ENCODE measurements at regions not wholly inside any gene's neighbourhood (a gene's known extent, or its start where the extent isn't known, plus 50 kb on each side); places are given as distances from the start of the nearest gene placed in this dataset.
"Not testable (repeated sequence)": the region's sequence is repeated elsewhere in the genome, so short reads cannot be mapped to it uniquely, and the experiment has no call there.

DNA sequence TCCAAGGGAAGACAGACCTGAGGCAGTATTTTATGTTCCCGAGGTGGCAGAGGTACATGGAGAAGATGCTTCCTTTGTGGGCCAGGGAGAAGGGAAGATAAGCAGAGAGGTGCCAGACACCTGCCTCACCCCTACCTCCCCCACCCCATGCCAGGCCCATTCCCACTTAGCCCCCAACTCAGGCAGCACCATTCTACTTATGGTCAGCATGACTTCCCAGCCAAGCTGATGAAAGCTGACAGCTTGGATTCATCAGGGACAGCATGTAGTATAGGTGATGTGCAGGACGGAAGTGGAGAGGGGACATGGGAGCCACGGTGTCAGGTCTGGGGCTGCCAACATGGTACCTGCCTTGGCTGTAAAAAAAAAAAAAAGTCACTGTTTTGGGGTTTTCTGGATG lies 57.5 kb upstream of the CSPG4 start:
- Histone ChIP-seq H3K9me3 (no peaks in the 10 kb centered on the region), H3K27me3 (no peaks in the 10 kb centered on the region), H3K27ac (no peak overlapping the region), H3K36me3 (no peaks in the 10 kb centered on the region), H3K4me3 (no peak overlapping the region), H3K4me1 (no peaks in the 10 kb centered on the region)
- 61 to 62% (median 62%) methylated on average over 3 of the region's 3 CpGs for WGBS, 4 donors
- no peak for TF ChIP-seq POLR2A (IDR thresholded peaks at IDR 0.05)
- TF ChIP-seq, protein P1, sequence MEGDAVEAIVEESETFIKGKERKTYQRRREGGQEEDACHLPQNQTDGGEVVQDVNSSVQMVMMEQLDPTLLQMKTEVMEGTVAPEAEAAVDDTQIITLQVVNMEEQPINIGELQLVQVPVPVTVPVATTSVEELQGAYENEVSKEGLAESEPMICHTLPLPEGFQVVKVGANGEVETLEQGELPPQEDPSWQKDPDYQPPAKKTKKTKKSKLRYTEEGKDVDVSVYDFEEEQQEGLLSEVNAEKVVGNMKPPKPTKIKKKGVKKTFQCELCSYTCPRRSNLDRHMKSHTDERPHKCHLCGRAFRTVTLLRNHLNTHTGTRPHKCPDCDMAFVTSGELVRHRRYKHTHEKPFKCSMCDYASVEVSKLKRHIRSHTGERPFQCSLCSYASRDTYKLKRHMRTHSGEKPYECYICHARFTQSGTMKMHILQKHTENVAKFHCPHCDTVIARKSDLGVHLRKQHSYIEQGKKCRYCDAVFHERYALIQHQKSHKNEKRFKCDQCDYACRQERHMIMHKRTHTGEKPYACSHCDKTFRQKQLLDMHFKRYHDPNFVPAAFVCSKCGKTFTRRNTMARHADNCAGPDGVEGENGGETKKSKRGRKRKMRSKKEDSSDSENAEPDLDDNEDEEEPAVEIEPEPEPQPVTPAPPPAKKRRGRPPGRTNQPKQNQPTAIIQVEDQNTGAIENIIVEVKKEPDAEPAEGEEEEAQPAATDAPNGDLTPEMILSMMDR (IDR thresholded peaks at IDR 0.05): no peak
- DNase-seq (no peak), ATAC-seq (no peak)
- intact Hi-C loops (cut with DNase I): no loop called here

DNA sequence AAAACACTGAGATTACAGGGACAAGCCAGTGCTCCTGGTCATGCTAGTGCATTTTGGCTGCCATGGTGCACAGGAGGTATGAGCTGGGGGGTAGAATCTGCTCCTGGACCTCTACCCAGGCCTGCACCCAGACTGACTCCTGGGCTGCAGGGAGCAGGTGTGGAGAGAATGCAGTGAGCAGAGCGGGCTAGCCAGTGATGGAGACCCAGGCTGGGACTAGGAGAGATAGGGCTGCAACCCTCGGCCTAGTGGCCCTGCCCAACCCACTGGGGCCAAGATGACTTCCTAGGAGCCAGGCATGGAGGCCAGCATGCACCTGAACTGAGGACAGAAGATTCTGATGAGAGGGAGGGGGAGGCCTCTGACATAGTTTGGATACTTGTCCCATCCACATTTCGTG lies 55.9 kb upstream of the CSPG4 start:
- intact Hi-C loops (cut with DNase I); H3K9me3 ChIP-seq; DNase-seq; H3K4me3 ChIP-seq; H3K27me3 ChIP-seq; H3K27ac ChIP-seq; ATAC-seq; H3K36me3 ChIP-seq; H3K4me1 ChIP-seq: not testable (repeated sequence)
- 91 to 100% (median 94%) methylated on average over 3 of the region's 3 CpGs for WGBS, 4 donors

DNA sequence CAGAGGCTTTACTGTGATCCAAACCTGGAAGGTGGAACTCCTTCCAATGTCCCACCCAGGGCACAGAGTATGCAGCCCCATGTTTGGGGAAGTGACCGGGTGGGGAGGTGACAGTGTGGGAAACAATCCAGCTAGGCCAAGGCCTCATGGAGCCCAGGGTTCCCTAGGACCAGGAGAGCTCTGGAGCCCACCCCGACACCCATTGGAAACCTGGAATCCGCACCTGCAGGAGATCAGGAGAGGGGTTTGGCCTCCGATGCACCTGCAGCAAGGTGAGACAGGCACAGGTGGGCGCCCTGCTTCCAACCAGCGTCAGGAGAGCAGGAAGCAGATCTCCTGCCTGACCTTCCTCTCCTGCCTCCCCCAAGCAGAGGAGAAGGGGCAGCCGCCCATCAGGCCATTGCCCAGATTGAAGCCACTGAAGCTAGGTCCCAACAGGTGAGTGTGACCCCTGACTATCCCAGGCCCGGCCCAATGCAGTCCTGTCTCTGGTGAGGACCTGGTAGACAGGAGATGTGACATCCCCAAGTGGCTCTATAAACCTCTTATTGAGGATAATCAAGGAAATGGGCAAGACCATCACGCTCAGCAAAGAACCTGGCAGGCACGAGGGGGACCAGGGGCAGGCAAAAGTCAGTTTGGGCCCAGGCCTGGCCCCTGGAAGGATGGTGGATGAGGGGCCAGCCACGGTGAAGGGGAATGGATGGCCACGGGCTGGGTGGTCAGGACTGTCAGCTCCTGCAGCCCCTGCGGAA lies 53.1 kb upstream of the CSPG4 start:
- intact Hi-C loops (cut with DNase I); H3K4me3 ChIP-seq; DNase-seq; H3K27me3 ChIP-seq; H3K9me3 ChIP-seq; H3K27ac ChIP-seq; H3K36me3 ChIP-seq; H3K4me1 ChIP-seq; ATAC-seq: not testable (repeated sequence)
- WGBS, 4 donors: 85 to 94% (median 92%) methylated on average over 13 of the region's 13 CpGs

DNA sequence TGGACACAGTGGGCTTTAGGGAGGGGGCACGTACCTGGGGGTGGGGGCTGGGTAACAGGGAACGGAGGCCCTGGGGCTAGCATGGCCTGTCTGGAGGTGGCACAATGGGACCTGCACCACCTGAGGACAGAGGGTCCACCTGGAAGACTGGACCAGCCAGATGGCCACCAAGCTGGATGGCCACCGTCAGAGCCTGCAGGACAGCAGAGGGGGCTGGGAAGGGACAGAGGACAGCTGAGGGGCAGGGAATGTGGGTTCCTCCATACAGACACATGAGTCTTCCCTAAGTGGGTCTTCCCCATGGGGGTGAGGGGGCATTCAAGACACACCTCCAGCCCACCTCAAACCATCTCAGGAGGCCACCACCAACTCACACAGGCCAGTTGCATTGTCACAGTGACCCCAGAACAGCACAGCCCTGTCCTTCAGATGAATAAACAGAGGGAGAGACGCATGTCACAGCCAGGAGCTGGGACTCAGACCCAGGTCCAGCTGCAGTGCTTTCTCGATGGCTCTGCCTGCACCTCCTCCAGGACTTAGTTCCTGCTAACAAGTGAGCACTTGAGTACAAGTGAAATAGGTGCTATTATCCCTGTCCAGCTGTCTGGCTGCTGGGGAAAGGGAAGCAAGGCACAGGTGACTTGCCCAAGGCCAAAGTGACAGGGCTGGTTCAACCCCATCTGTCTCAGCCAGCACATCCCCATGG lies 52.4 kb upstream of the CSPG4 start:
- H3K4me3 ChIP-seq; intact Hi-C loops (cut with DNase I); ATAC-seq; H3K27ac ChIP-seq; H3K9me3 ChIP-seq; DNase-seq; H3K4me1 ChIP-seq; H3K27me3 ChIP-seq; H3K36me3 ChIP-seq: not testable (repeated sequence)
- WGBS, 4 donors: 85 to 96% (median 88%) methylated on average over 2 to 5 of the region's 5 CpGs

DNA sequence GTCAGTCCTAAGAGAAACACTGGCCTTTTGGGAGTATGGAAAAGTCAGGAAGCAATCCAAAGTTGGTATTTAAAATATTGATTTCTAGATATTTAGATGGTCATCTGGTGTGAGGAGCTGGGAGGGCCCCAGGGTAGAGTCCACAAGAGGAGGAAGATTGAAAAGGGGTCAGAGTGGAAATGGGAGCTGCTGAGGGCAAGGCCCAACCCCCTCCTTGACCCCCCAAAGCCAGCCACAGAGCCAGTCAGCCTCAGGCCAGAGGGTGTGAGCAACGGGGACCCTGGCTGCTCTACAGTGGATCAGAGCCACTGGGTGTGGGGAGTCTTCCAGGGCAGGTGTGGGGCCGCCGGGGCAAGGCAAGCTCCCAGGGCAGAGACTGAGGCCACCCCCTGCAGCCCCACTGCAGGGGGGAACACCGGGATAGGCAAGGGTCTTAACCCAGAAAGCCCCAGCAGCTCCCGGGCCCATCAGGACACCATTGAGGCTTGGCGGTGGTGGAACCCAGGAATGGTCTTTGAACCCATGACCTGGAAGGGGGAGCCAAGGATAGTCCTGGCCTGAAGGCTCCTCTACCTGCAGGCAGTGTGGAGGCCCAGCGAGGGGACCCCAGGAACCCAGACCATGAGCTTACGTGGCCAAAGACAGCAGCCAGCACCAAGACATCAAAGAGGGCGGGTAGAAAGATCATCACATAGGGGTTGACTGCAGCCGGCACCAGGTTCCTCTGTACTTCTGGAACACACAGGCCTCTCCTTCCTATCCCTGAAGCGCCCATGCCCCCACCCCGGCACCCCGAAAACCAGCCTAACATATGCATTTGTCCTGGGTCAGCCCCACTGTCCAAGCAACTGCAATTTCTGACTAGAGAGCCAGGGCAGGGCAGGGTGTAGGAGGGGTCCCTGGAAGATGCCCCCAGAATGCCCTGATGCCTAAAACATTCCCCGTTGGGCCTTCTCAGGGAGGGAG lies 51.3 kb upstream of the CSPG4 start:
- WGBS, 4 donors: 91 to 94% (median 93%) methylated on average over 10 to 14 of the region's 14 CpGs
- peaks cover 0 to 15% (median 5%) of the 10 kb centered on the region in 12 donors for H3K4me1 ChIP-seq
- intact Hi-C loops (cut with DNase I); H3K4me3 ChIP-seq; DNase-seq; H3K36me3 ChIP-seq; H3K9me3 ChIP-seq; H3K27ac ChIP-seq; ATAC-seq; H3K27me3 ChIP-seq: not testable (repeated sequence)

DNA sequence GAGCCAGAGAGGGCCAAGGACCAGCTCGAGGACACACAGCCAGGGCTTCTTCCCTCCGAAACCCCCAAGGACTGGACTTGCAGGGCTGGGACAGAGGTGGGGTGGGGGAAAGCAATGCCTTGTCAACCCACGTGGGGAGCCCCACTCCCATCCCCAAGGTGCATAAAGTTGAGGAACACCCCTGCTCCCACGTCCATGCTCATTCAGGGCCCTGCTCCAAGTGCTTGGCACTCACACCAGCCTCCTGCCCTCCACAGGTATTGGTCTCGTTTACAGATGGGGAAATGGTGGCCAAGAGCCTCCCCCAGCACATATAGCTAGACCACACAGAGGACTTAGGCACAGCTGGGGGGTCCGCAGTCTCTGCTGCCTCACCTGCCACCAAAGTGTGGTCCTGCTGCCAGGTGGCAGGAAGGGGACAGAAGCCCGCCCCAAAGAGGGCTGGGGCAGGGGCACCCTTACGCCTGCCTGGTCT lies 50.5 kb upstream of the CSPG4 start:
- TF ChIP-seq, protein P1 (IDR thresholded peaks at IDR 0.05): no peak
- no peak for TF ChIP-seq POLR2A (IDR thresholded peaks at IDR 0.05)
- H3K27ac ChIP-seq: no peak overlapping the region
- peaks cover 0 to 19% (median 9%) of the 10 kb centered on the region in 12 donors for H3K4me1 ChIP-seq
- intact Hi-C loops (cut with DNase I): no loop called here
- H3K9me3 ChIP-seq: no peaks in the 10 kb centered on the region
- no peak for DNase-seq
- no peaks in the 10 kb centered on the region for H3K27me3 ChIP-seq
- no peak for ATAC-seq
- no peak overlapping the region for H3K4me3 ChIP-seq
- no peaks in the 10 kb centered on the region for H3K36me3 ChIP-seq
- 82 to 88% (median 87%) methylated on average over 6 to 8 of the region's 8 CpGs for WGBS, 4 donors
